ENCODE measurements at regions not wholly inside any gene's neighbourhood (a gene's known extent, or its start where the extent isn't known, plus 50 kb on each side); places are given as distances from the start of the nearest gene placed in this dataset.

DNA sequence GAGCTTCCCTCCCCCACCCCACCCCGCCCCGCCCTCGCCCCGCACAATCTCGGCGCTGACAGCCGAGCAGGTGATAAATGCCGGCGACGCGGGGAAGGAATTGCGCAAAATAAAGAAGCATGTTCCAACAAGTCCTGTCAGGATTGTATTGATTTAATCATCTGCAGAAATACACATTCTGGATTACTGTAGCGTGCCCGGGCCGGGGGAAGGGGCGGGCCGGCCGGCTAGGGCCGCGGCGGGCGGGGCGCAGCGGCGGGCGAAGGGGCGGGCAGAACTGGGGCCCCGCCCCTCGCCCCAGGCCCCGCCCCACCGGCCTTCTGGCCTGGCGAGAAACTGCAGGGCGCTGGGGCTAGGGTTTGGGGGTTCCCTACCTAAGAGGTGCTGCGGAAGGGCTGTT, 88.9 kb upstream of the PAX2 start:
- TF ChIP-seq, protein P1, sequence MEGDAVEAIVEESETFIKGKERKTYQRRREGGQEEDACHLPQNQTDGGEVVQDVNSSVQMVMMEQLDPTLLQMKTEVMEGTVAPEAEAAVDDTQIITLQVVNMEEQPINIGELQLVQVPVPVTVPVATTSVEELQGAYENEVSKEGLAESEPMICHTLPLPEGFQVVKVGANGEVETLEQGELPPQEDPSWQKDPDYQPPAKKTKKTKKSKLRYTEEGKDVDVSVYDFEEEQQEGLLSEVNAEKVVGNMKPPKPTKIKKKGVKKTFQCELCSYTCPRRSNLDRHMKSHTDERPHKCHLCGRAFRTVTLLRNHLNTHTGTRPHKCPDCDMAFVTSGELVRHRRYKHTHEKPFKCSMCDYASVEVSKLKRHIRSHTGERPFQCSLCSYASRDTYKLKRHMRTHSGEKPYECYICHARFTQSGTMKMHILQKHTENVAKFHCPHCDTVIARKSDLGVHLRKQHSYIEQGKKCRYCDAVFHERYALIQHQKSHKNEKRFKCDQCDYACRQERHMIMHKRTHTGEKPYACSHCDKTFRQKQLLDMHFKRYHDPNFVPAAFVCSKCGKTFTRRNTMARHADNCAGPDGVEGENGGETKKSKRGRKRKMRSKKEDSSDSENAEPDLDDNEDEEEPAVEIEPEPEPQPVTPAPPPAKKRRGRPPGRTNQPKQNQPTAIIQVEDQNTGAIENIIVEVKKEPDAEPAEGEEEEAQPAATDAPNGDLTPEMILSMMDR (IDR thresholded peaks at IDR 0.05): no peak
- TF ChIP-seq POLR2A (IDR thresholded peaks at IDR 0.05): no peak
